ENCODE measurements at regions not wholly inside any gene's neighbourhood (a gene's known extent, or its start where the extent isn't known, plus 50 kb on each side); places are given as distances from the start of the nearest gene placed in this dataset.

DNA sequence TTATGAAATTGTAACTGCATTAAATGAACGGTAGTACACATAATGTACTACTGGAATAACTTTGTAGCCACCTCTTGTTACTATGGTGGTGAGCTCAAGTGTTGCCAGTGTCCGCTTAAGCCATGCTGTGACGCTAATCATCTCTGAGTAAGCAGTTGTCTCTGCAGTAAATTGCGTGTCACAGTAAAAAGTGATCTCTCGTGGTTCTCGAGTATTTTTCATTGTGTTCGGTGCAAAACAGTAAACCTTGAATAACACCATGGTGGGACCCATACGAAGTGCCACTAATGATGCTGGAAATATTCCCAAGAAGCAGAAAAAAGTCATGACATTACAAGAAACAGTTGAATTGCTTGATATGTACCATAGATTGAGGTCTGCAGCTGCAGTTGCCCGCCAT is 524.8 kb downstream of the SOX5 start:
- 81 to 87% methylated on average over 9 of the region's 9 CpGs for WGBS, 2 donors (ENCODE audit: low coverage in 1 of 2)
- Histone ChIP-seq H3K4me1 (no peaks in the 10 kb centered on the region), H3K36me3 (no peaks in the 10 kb centered on the region), H3K4me3 (no peak overlapping the region), H3K27ac (no peak overlapping the region), H3K9me3 (no peaks in the 10 kb centered on the region), H3K27me3 (no peaks in the 10 kb centered on the region)
- TF ChIP-seq, protein P1, sequence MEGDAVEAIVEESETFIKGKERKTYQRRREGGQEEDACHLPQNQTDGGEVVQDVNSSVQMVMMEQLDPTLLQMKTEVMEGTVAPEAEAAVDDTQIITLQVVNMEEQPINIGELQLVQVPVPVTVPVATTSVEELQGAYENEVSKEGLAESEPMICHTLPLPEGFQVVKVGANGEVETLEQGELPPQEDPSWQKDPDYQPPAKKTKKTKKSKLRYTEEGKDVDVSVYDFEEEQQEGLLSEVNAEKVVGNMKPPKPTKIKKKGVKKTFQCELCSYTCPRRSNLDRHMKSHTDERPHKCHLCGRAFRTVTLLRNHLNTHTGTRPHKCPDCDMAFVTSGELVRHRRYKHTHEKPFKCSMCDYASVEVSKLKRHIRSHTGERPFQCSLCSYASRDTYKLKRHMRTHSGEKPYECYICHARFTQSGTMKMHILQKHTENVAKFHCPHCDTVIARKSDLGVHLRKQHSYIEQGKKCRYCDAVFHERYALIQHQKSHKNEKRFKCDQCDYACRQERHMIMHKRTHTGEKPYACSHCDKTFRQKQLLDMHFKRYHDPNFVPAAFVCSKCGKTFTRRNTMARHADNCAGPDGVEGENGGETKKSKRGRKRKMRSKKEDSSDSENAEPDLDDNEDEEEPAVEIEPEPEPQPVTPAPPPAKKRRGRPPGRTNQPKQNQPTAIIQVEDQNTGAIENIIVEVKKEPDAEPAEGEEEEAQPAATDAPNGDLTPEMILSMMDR (IDR thresholded peaks at IDR 0.05): no peak
- no peak for TF ChIP-seq EP300 (IDR thresholded peaks at IDR 0.05)
- TF ChIP-seq POLR2AphosphoS5 (IDR thresholded peaks at IDR 0.05): no peak
- TF ChIP-seq POLR2A (IDR thresholded peaks at IDR 0.05): no peak
- ATAC-seq: no peak

DNA sequence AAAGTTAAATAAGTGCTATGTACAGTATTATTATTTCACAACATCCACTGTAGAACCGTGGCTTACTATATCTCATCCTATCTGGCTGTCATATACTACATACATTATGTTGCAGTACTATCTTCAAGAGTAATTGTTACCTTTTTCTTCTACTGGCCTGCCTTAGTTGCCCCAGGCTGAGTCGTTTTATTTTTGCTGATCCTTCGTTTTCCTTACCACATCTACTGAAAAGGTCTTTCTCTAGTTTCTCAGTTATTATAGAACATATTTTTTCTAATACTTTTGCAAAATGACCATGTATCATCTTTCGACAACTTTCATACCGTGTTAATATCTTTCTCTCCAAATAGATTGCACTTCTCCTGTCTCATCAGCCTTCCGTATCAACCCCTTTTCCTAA is 523.1 kb downstream of the SOX5 start:
- TF ChIP-seq EP300 (IDR thresholded peaks at IDR 0.05) (no peak), POLR2A (IDR thresholded peaks at IDR 0.05) (no peak), POLR2AphosphoS5 (IDR thresholded peaks at IDR 0.05) (no peak)
- TF ChIP-seq, protein P1 (IDR thresholded peaks at IDR 0.05): no peak
- ATAC-seq: no peak
- H3K36me3 ChIP-seq: no peaks in the 10 kb centered on the region
- no peaks in the 10 kb centered on the region for H3K27me3 ChIP-seq
- no peak overlapping the region for H3K27ac ChIP-seq
- no peaks in the 10 kb centered on the region for H3K9me3 ChIP-seq
- WGBS, 2 donors (ENCODE audit: low coverage in 1 of 2): 53 to 72% methylated on average over 4 to 6 of the region's 6 CpGs
- H3K4me3 ChIP-seq: no peak overlapping the region
- H3K4me1 ChIP-seq: no peaks in the 10 kb centered on the region

DNA sequence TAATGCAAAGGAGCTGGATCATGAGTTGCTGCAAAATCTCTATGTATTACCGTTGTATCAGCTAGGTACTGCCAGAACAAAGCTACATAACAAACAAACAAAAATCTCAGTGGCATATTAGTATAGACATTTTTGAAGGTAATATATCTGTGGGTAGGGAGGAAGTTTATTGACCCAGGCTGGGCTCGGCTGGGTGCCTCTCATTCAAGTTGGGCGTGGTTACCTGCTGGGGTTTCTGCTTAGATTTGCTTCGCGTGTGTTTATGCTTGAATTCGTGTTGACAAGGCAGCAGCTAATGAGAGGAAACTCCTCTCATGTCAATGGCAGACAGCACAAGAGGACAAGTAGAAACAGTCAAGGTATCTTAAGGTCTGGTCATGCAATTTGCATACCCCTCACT is 520.7 kb downstream of the SOX5 start:
- TF ChIP-seq POLR2AphosphoS5 (IDR thresholded peaks at IDR 0.05) (no peak), EP300 (IDR thresholded peaks at IDR 0.05) (no peak), POLR2A (IDR thresholded peaks at IDR 0.05) (no peak)
- TF ChIP-seq, protein P1 (IDR thresholded peaks at IDR 0.05): no peak
- H3K4me3 ChIP-seq: no peak overlapping the region
- no peaks in the 10 kb centered on the region for H3K27me3 ChIP-seq
- no peaks in the 10 kb centered on the region for H3K9me3 ChIP-seq
- H3K4me1 ChIP-seq: no peaks in the 10 kb centered on the region
- H3K36me3 ChIP-seq: no peaks in the 10 kb centered on the region
- 81 to 84% methylated on average over 6 of the region's 6 CpGs for WGBS, 2 donors (ENCODE audit: low coverage in 1 of 2)
- no peak for ATAC-seq
- no peak overlapping the region for H3K27ac ChIP-seq

DNA sequence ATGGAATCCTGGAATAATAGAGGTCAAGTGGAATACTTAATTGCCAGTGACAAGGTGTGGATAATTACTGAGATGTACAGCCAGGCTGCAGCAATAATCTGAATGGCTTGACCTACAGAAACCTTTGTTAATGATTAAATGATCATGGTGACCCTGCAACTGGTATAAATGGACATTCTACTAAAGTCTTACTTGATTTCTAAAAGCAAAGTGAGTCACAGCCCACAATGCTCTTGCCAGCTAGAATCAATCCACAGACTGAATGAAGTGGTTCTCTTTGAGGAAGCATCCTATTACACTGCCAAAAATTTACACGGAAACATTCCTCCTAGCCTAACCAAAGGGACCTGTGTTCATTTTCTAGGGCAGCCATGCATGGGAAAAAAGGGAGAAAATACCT is 518.5 kb downstream of the SOX5 start:
- TF ChIP-seq, protein P1 (IDR thresholded peaks at IDR 0.05): no peak
- TF ChIP-seq POLR2AphosphoS5 (IDR thresholded peaks at IDR 0.05) (no peak), POLR2A (IDR thresholded peaks at IDR 0.05) (no peak), EP300 (IDR thresholded peaks at IDR 0.05) (no peak)
- H3K36me3 ChIP-seq: no peaks in the 10 kb centered on the region
- H3K27ac ChIP-seq: no peak overlapping the region
- WGBS, 2 donors (ENCODE audit: low coverage in 1 of 2): 75% methylated on average over 1 of the region's 1 CpG; no CpG with 5 or more reads in 1 of the 2 donors
- H3K4me1 ChIP-seq: no peaks in the 10 kb centered on the region
- H3K27me3 ChIP-seq: no peaks in the 10 kb centered on the region
- H3K9me3 ChIP-seq: peaks cover 0 to 3% (median 0%) of the 10 kb centered on the region in 3 donors
- H3K4me3 ChIP-seq: no peak overlapping the region
- no peak for ATAC-seq

DNA sequence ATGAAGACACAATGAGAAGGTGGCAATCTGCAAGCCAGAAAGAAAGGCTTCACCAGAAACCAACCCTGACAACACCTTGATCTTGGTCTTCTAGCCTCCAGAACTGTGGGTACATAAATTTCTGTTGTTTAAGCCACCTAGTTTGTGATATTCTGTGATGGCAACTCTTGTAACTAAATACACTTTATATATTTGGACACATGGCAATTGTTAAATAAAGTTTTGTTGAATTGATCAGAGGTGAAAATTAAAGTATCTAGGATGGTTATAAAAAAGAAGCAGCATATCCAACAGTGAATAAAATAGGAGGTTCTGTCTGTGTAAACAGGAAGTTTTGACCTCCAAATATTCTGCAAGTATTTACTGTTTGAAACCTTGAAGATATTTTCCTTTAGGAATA is 516.3 kb downstream of the SOX5 start:
- H3K27me3 ChIP-seq: no peaks in the 10 kb centered on the region
- H3K4me3 ChIP-seq: no peak overlapping the region
- peaks cover 0 to 3% (median 0%) of the 10 kb centered on the region in 3 donors for H3K9me3 ChIP-seq
- TF ChIP-seq, protein P1 (IDR thresholded peaks at IDR 0.05): no peak
- TF ChIP-seq POLR2AphosphoS5 (IDR thresholded peaks at IDR 0.05) (no peak), POLR2A (IDR thresholded peaks at IDR 0.05) (no peak), EP300 (IDR thresholded peaks at IDR 0.05) (no peak)
- H3K27ac ChIP-seq: no peak overlapping the region
- ATAC-seq: no peak
- no peaks in the 10 kb centered on the region for H3K36me3 ChIP-seq
- H3K4me1 ChIP-seq: no peaks in the 10 kb centered on the region
